NCI-H146 (cell line): ENCODE measurements at regions not wholly inside any gene's neighbourhood (a gene's known extent, or its start where the extent isn't known, plus 50 kb on each side); places are given as distances from the start of the nearest gene placed in this dataset.

ENCODE experiments used
- DNase-seq: peaks from one replicate; lab custom pipeline; 2025; lab: John Stamatoyannopoulos, UW

GRCh38 chr6:134117409-134117808, 65.0 kb upstream of the SLC2A12 start:
- peak; percentile 44 for DNase-seq

GRCh38 chr6:134115715-134116074, 63.3 kb upstream of the SLC2A12 start:
- DNase-seq = no peak

GRCh38 chr6:134114918-134115714, 62.7 kb upstream of the SLC2A12 start:
- no peak for DNase-seq

DNA sequence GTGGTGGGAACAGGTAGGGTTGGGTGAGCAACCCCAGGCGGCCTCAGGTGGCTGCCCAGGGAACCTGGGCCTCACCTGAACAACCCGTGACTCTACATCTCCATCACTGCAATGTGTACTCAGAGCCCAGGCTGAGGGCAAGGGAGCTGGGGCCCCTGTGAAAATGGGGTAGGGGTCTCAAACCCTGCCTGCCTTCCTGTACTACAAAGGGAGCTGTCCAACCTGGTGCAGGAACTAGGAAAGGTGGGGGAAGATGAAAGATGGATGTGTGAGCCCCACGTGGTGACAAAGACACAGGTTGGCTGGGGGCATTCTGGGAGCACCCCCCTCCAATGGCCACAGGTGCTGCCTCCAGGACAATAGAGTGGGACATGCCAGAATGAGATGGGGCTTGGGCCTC, 62.1 kb upstream of the SLC2A12 start:
- DNase-seq = no peak

DNA sequence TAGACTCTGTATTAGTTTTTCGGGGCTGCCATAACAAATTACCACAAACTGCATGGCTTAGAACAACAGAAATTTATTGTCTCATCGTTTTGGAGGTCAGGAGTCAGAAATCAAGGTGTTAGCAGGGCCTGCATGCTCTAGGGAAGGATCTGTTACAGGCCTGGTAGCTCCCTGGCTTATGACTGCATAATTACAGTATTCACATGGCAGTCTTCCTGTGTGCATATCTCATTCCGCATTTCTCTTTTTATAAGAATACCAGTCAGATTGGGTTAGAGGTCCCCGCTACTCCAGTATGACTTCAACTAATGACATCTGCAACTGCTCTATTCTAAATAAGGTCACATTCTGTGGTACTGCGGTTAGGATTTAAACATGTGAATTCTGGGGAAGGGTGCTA, 59.3 kb upstream of the SLC2A12 start:
- DNase-seq = no peak

DNA sequence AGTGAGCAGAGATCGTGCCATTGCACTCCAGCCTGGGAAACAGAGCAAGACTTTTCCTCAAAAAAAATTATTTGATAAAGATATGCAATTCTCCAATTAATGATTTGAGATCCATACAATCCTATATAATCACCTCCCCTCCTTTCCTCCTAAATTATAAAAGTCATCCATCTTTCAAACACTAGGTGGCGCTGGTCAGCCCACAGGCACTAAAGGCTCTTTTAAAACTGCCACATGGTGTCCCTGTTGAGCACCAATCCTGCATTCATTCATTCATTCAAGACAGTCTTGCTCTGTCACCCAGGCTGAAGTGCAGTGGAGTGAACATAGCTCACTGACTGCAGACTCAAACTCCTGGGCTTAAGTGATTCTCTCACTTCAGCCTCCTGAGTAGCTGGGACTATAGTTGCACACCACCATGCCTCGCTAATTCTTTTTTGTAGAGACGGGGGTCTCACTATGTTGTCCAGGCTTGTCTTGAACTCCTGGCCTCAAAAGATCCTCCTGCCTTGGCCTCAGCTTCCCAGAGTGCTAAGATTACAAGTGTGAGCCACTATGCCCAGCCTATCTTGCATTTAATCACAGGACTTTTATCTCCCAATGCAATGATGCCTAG, 58.7 kb upstream of the SLC2A12 start:
- peak; percentile 57 for DNase-seq

DNA sequence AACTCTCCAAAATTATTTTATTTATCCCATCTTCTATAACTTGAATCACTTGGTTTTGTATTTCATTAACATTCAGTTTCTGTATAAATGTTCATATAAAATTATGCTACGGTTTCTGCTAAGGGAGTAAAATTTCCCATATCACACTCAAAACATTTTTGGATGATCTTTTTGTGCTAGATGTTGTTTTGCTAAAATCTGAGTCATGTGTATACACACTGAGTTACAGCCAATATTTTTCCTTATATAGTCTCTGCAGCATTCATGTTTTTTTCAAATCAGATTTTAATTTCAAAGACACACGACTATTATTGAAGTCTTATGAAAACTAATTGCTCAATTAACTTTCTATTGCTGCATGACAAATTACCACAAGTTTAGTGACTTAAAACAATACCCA, 54.3 kb upstream of the SLC2A12 start:
- no peak for DNase-seq

GRCh38 chr6:134105940-134106339, 53.5 kb upstream of the SLC2A12 start:
- no peak for DNase-seq

DNA sequence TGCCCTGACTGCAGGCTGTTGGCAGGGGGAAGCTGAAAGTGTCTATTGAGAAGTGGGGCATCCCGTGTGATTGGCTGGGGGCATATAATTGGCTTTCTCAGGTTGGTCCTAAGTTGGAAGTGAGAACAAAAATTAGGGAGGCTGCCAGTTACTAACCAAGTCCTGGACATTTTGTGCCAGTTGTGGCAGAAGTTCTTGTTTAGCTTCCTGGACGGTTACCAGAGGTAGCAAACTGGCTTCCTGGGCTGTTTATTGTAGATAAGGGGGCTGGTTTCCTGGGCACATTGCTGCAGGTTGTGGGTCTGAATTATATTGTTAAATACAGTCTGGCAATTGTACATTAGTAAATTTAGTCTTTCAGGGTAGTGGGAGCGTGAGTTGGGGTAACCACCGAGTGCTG, 50.6 kb upstream of the SLC2A12 start:
- DNase-seq = no peak
